IMR-90 (cell line): ENCODE measurements at regions not wholly inside any gene's neighbourhood (a gene's known extent, or its start where the extent isn't known, plus 50 kb on each side); places are given as distances from the start of the nearest gene placed in this dataset.

ENCODE experiments used
- ATAC-seq: fragments of 200-7000 bp; cut with Tn5 transposase; 2 replicates; pipeline ENCODE4 v1.9.1; 2020; ENCODE audit warnings: low read depth, mild to moderate bottlenecking, moderate library complexity
- BruUV-seq: library from RNA; stranded (reverse); fragments of 400-500 nt; replicated peaks from 2 replicates; lab custom pipeline; 2021; lab: Mats Ljungman, UMichigan
- CTCF ChIA-PET: fragments of 300-600 bp; formaldehyde crosslinking; extraction: SDS; loops from one replicate; lab custom pipeline; 2021; ENCODE audit warnings: antibody characterized with exemption; lab: Yijun Ruan, JAX
- POLR2A ChIA-PET: fragments of 300-600 bp; sonication (Branson Sonifier 250); formaldehyde crosslinking; loops from one replicate; lab custom pipeline; 2022; ENCODE audit warnings: antibody characterized with exemption; ENCODE audit not compliant: unreplicated experiment; lab: Charles Lee
- DNase-seq: peaks from one replicate; pipeline ENCODE4 v3.0.0; 2013
- H2AFZ ChIP-seq: replicated peaks from 2 replicates; pipeline ENCODE3; 2013; ENCODE audit warnings: low read length, mild to moderate bottlenecking; ENCODE audit not compliant: poor library complexity
- H2AK5ac ChIP-seq: 2 replicates; pipeline ENCODE4 v1.6.1; 2013; ENCODE audit warnings: low read depth, low read length, inconsistent platforms
- H2AK9ac ChIP-seq: replicated peaks from 2 replicates; pipeline ENCODE3; 2013; ENCODE audit warnings: mild to moderate bottlenecking, low read depth, low read length, moderate library complexity; ENCODE audit not compliant: poor library complexity
- H2BK120ac ChIP-seq: 2 replicates; pipeline ENCODE4 v1.6.1; 2013; ENCODE audit warnings: low read depth, low read length, inconsistent platforms
- H2BK15ac ChIP-seq: 3 replicates; pipeline ENCODE4 v1.6.1; 2013; ENCODE audit warnings: low read depth, low read length, inconsistent platforms
- H2BK20ac ChIP-seq: 2 replicates; pipeline ENCODE4 v1.6.1; 2013; ENCODE audit warnings: low read depth, mild to moderate bottlenecking, inconsistent platforms, low read length, moderate library complexity
- H2BK5ac ChIP-seq: 2 replicates; pipeline ENCODE4 v1.6.1; 2013; ENCODE audit warnings: mild to moderate bottlenecking, low read depth, low read length, inconsistent platforms; ENCODE audit not compliant: poor library complexity, severe bottlenecking
- H3K14ac ChIP-seq: replicated peaks from 2 replicates; pipeline ENCODE4 v1.6.1; 2013; ENCODE audit warnings: low read depth, low read length, inconsistent platforms
- H3K18ac ChIP-seq: 2 replicates; pipeline ENCODE4 v1.6.1; 2013; ENCODE audit warnings: low read depth, low read length, control low read depth
- H3K23ac ChIP-seq: 2 replicates; pipeline ENCODE4 v1.6.1; 2013; ENCODE audit warnings: low read depth, low read length, inconsistent platforms
- H3K27ac ChIP-seq: 2 replicates; pipeline ENCODE4 v1.5.1; 2013; ENCODE audit warnings: mild to moderate bottlenecking, control low read depth, low read length; ENCODE audit not compliant: insufficient read depth
- H3K27me3 ChIP-seq: 2 replicates; pipeline ENCODE4 v1.6.1; 2013; ENCODE audit warnings: low read length; ENCODE audit not compliant: control insufficient read depth, insufficient read depth
- H3K36me3 ChIP-seq: 2 replicates; pipeline ENCODE4 v1.6.1; 2013; ENCODE audit warnings: low read length, mixed read lengths; ENCODE audit not compliant: control insufficient read depth, insufficient read depth
- H3K4ac ChIP-seq: 2 replicates; pipeline ENCODE4 v1.6.1; 2013; ENCODE audit warnings: low read depth, low read length, inconsistent platforms
- H3K4me1 ChIP-seq: 2 replicates; pipeline ENCODE4 v1.6.1; 2013; ENCODE audit warnings: low read length, mixed read lengths; ENCODE audit not compliant: control insufficient read depth, insufficient read depth
- H3K4me2 ChIP-seq: 2 replicates; pipeline ENCODE4 v1.6.1; 2013; ENCODE audit warnings: low read depth, mild to moderate bottlenecking, control low read depth, low read length, moderate library complexity
- H3K4me3 ChIP-seq: 2 replicates; pipeline ENCODE4 v1.5.1; 2013; ENCODE audit warnings: low read depth, mild to moderate bottlenecking, control low read depth, low read length, moderate library complexity; ENCODE audit not compliant: insufficient read depth
- H3K56ac ChIP-seq: 2 replicates; pipeline ENCODE4 v1.6.1; 2013; ENCODE audit warnings: low read length, inconsistent platforms; ENCODE audit not compliant: insufficient read depth; ENCODE audit errors: extremely low read depth
- H3K79me1 ChIP-seq, 2 experiments: 2 replicates each; pipeline ENCODE4 v1.6.1; 2013; ENCODE audit warnings: low read length in 2 of 2, inconsistent platforms in 1 of 2, low read depth in 1 of 2
- H3K9ac ChIP-seq: 2 replicates; pipeline ENCODE4 v1.6.1; 2013; ENCODE audit warnings: low read depth, low read length, control low read depth
- H3K9me1 ChIP-seq: 2 replicates; pipeline ENCODE4 v1.6.1; 2013; ENCODE audit warnings: low read length, inconsistent platforms; ENCODE audit not compliant: insufficient read depth
- H3K9me3 ChIP-seq: 2 replicates; pipeline ENCODE4 v1.6.1; 2013; ENCODE audit warnings: low read length; ENCODE audit not compliant: control insufficient read depth, insufficient read depth
- H4K20me1 ChIP-seq: 2 replicates; pipeline ENCODE4 v1.6.1; 2013; ENCODE audit warnings: low read length, inconsistent platforms; ENCODE audit not compliant: insufficient read depth
- H4K5ac ChIP-seq: 2 replicates; pipeline ENCODE4 v1.6.1; 2013; ENCODE audit warnings: mild to moderate bottlenecking, low read depth, low read length, control low read depth
- H4K8ac ChIP-seq, 2 experiments: 2 replicates each; pipeline ENCODE4 v1.6.1; 2013; ENCODE audit warnings: low read depth in 2 of 2, low read length in 2 of 2, control low read depth in 1 of 2, inconsistent platforms in 1 of 2
- H4K91ac ChIP-seq: 2 replicates; pipeline ENCODE4 v1.6.1; 2013; ENCODE audit warnings: low read depth, low read length, inconsistent platforms; ENCODE audit not compliant: insufficient read depth
- CEBPB ChIP-seq: IDR thresholded peaks from 2 replicates; pipeline ENCODE4 v1.6.1; 2012; ENCODE audit warnings: low read depth, low read length, improper control_type of control experiment
- SMC3 ChIP-seq: fragments of 150-350 bp; IDR thresholded peaks from 2 replicates; pipeline ENCODE4 v1.6.1; 2016; ENCODE audit warnings: low read depth, mild to moderate bottlenecking, antibody characterized with exemption, low read length, moderate library complexity
- WGBS, 2 experiments: methylation state at CpG; one replicate each; pipeline versions ENCODE4 v1.1.5 to v1.1.7; 2013; ENCODE audit warnings: missing lambda C conversion rate in 2 of 2; ENCODE audit not compliant: insufficient read length in 1 of 2; ENCODE audit errors: extremely low coverage in 2 of 2; 5-methylcytosine and 5-hydroxymethylcytosine counted together
- dilution Hi-C: fragments of 300-500 bp; cut with HindIII; formaldehyde crosslinking; loops from one replicate; pipeline ENCODE4 v1.14.3; 2018; ENCODE audit warnings: low sequenced_read_pairs; ENCODE audit not compliant: unreplicated experiment
- in situ Hi-C: fragments of 300-500 bp; cut with MboI; formaldehyde crosslinking; loops from 3 replicates; pipeline ENCODE4 v1.14.3; 2019; ENCODE audit warnings: low sequenced_read_pairs, inconsistent platforms, mixed read lengths
- intact Hi-C: fragments of 100-400 bp; cut with micrococcal nuclease; formaldehyde crosslinking; loops from 2 replicates; pipeline ENCODE4 v1.10.0; 2022

DNA sequence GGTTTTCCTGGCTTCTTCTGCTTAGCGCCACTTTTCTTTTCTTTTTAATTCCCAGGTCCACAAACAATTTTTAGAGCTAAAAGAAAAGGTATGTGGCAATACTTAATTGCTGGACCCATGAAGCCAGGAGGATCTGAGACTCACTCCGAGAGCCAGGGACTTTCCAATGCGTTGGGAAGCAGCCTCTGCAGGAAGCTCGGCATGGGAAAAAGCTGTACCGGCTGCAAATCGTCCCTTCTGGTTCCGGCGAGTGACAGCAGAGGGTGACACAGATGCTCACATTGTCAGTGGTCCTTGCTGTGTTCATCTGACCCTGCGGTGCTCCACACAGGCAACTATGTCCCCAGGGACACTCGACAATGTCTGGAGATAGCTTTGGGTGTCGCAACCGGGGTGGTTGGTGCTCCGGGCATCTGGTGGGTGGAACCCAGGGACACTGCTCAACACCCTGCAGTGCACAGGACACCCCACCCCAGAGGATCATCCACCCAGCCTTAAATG lies 164.0 kb downstream of the PRKX start:
- Histone ChIP-seq H3K79me1 (no peaks in the 10 kb centered on the region), H2BK5ac (peak overlapping the region; percentile 62), H3K4me1 (peaks cover 5% of the 10 kb centered on the region), H3K4me3 (peak overlapping the region; percentile 13; the same call in 1 of the 2 replicates), H3K18ac (peak overlapping the region; percentile 66), H2BK15ac (no peak overlapping the region), H3K14ac (no peak overlapping the region), H3K27me3 (no peaks in the 10 kb centered on the region), H3K23ac (0 out of 2 replicates have a peak overlapping the region, but pooled peaks have one; percentile 12), H4K20me1 (no peaks in the 10 kb centered on the region), H3K27ac (peak overlapping the region; percentile 56; the same call in 1 of the 2 replicates), H4K91ac (peak overlapping the region; percentile 60), H3K4me2 (peak overlapping the region; percentile 66), H3K9ac (no peak overlapping the region), H2BK120ac (peak overlapping the region; percentile 83), H3K9me1 (no peaks in the 10 kb centered on the region), H2AK5ac (peak overlapping the region; percentile 65; the same call in 1 of the 2 replicates), H3K4ac (peak overlapping the region; percentile 45), H2BK20ac (peak overlapping the region; percentile 62), H2AFZ (peak overlapping the region; percentile 72), H2AK9ac (peak overlapping the region; percentile 42), H3K56ac (0 out of 2 replicates have a peak overlapping the region, but pooled peaks have one; percentile 35), H4K5ac (peak overlapping the region; percentile 75), H4K8ac (peak overlapping the region in 1 of 2 experiments; percentile 70; a peak in 1 of 4 replicates), H3K36me3 (no peaks in the 10 kb centered on the region), H3K9me3 (no peaks in the 10 kb centered on the region)
- no TSS peak for BruUV-seq
- peak; percentile 48 for DNase-seq
- intact Hi-C loops = loop anchor here (1.0 to 2.0 kb wide), 2 partner anchors 205 to 365 kb away; no protein-coding TSS in a partner anchor
- CTCF ChIA-PET = interaction anchor here (0.7 to 1.8 kb wide), 9 partner anchors 9 to 598 kb away, joined by 3 to 5 read pairs (median 3); no protein-coding TSS in a partner anchor
- peak; percentile 48; the same call in 1 of the 2 replicates for TF ChIP-seq CEBPB
- no peak for TF ChIP-seq SMC3
- 0 out of 2 replicates have a peak, but pooled peaks have one; percentile 15 for ATAC-seq
- POLR2A ChIA-PET = interaction anchor here (0.6 kb wide), 1 partner anchor 31 kb away, joined by 3 read pairs; no protein-coding TSS in a partner anchor
- in situ Hi-C loops = no loop called here
- 46% methylated on average over 7 of the region's 13 CpGs; no CpG with 5 or more reads in 1 of the 2 experiments for WGBS, 2 experiments
- dilution Hi-C loops = no loop called here
